Neural progenitor cell (in vitro differentiated cells): ENCODE measurements at regions not wholly inside any gene's neighbourhood (a gene's known extent, or its start where the extent isn't known, plus 50 kb on each side); places are given as distances from the start of the nearest gene placed in this dataset.

ENCODE experiments used
- DNase-seq: peaks from one replicate; pipeline ENCODE4 v3.0.0-alpha.2; 2016; ENCODE audit warnings: low spot score
- H2AFZ ChIP-seq: fragments of 200-600 bp; sonication (generic); replicated peaks from 2 replicates; pipeline ENCODE4 v1.6.1; 2016; ENCODE audit warnings: antibody characterized with exemption
- H3F3A ChIP-seq: fragments of 200-600 bp; sonication (generic); 2 replicates; pipeline ENCODE4 v1.6.1; 2016; ENCODE audit warnings: antibody characterized with exemption, low read depth
- H3K27ac ChIP-seq: fragments of 200-600 bp; sonication (generic); 2 replicates; pipeline ENCODE4 v1.5.1; 2016; ENCODE audit warnings: mild to moderate bottlenecking
- H3K27me3 ChIP-seq: fragments of 200-600 bp; sonication (generic); 2 replicates; pipeline ENCODE4 v1.6.1; 2016; ENCODE audit warnings: mild to moderate bottlenecking, moderate library complexity
- H3K36me3 ChIP-seq: fragments of 200-600 bp; sonication (generic); 2 replicates; pipeline ENCODE4 v1.5.1; 2016
- H3K4me1 ChIP-seq: fragments of 200-600 bp; sonication (generic); 2 replicates; pipeline ENCODE4 v1.6.1; 2016; ENCODE audit warnings: mixed run types
- H3K4me2 ChIP-seq: fragments of 200-600 bp; sonication (generic); 2 replicates; pipeline ENCODE4 v1.6.1; 2016
- H3K4me3 ChIP-seq: fragments of 200-600 bp; sonication (generic); 2 replicates; pipeline ENCODE4 v1.5.1; 2016
- H3K79me2 ChIP-seq: fragments of 200-600 bp; sonication (generic); 2 replicates; pipeline ENCODE4 v1.6.1; 2016; ENCODE audit warnings: low read depth
- H3K9ac ChIP-seq: fragments of 200-600 bp; sonication (generic); 2 replicates; pipeline ENCODE4 v1.6.1; 2016
- H3K9me3 ChIP-seq: fragments of 200-600 bp; sonication (generic); 2 replicates; pipeline ENCODE4 v1.5.1; 2016; ENCODE audit warnings: low read depth
- H4K20me1 ChIP-seq: fragments of 200-600 bp; sonication (generic); 2 replicates; pipeline ENCODE4 v1.6.1; 2016; ENCODE audit warnings: low read depth
- H3K27ac Mint-ChIP-seq: 3 replicates; pipeline ENCODE4 v1.8.0; 2021; ENCODE audit warnings: mixed read lengths
- H3K27me3 Mint-ChIP-seq: 2 replicates; pipeline ENCODE4 v1.8.0; 2022; ENCODE audit warnings: low read depth, mild to moderate bottlenecking, inconsistent platforms, moderate library complexity, mixed read lengths; ENCODE audit not compliant: insufficient read depth
- H3K36me3 Mint-ChIP-seq: 3 replicates; pipeline ENCODE4 v1.8.0; 2021; ENCODE audit warnings: mixed read lengths
- H3K4me1 Mint-ChIP-seq: 3 replicates; pipeline ENCODE4 v1.8.0; 2021; ENCODE audit warnings: mixed read lengths
- H3K4me3 Mint-ChIP-seq: 3 replicates; pipeline ENCODE4 v1.8.0; 2021; ENCODE audit warnings: mild to moderate bottlenecking, moderate library complexity, mixed read lengths
- H3K9me3 Mint-ChIP-seq: 3 replicates; pipeline ENCODE4 v1.8.0; 2020; ENCODE audit warnings: mixed read lengths
- CTCF ChIP-seq: fragments of 200-600 bp; sonication (generic); IDR thresholded peaks from 2 replicates; pipeline ENCODE4 v1.5.1; 2017; ENCODE audit warnings: antibody characterized with exemption, mild to moderate bottlenecking
- EZH2 ChIP-seq: fragments of 200-600 bp; sonication (generic); IDR thresholded peaks from 2 replicates; pipeline ENCODE4 v1.6.1; 2017; ENCODE audit warnings: antibody characterized with exemption, mild to moderate bottlenecking, moderate library complexity
- EZH2phosphoT487 ChIP-seq: fragments of 200-600 bp; sonication (generic); IDR thresholded peaks from 2 replicates; pipeline ENCODE4 v1.6.1; 2017; ENCODE audit warnings: antibody characterized with exemption

DNA sequence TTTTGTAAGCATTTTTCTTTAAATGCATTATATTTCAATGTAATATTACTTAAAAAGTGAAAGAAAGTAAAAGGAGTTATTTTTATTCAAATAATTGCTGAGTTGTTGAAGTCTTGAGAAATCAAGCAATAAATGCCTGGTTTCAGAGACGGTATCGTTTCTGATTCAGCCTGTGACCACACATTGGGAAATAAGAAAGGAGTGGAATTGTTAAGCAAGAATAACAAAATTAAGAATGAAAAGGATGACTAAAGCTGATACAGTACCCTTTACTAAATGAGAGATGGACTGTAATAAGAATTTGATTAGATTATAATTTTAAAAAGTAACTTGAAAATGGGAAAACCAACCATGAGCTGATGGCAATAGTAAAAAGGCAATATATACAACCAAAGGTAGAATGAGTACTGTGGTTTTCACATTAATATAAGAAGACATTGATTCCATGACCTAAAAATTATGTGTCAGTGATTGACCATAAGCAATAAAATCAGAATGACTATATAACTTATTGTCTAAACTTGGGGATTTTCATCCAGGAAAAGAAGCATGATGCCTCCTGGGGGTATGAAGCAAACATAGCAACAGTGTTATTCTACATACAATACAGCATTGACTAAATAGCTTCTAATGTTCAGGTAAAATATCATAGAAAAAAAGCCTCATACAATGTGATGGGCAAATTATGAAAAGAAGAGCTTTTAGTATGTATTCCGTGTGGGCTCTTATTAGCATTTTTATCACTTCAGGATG lies 101.9 kb upstream of the PRDM9 start:
- Mint-ChIP-seq H3K27ac (no peak overlapping the region), H3K36me3 (no peaks in the 10 kb centered on the region), H3K4me3 (no peak overlapping the region), H3K4me1 (peaks cover under 1% of the 10 kb centered on the region), H3K9me3 (no peaks in the 10 kb centered on the region), H3K27me3 (no peaks in the 10 kb centered on the region)
- no peaks in the 10 kb centered on the region for H4K20me1 ChIP-seq
- no peak for DNase-seq
- H2AFZ ChIP-seq = no peak overlapping the region
- no peak overlapping the region for H3K9ac ChIP-seq
- no peaks in the 10 kb centered on the region for H3K9me3 ChIP-seq
- H3K4me3 ChIP-seq = no peak overlapping the region
- no peaks in the 10 kb centered on the region for H3K36me3 ChIP-seq
- no peak overlapping the region for H3K4me2 ChIP-seq
- no peak overlapping the region for H3K27ac ChIP-seq
- no peaks in the 10 kb centered on the region for H3K27me3 ChIP-seq
- no peaks in the 10 kb centered on the region for H3F3A ChIP-seq
- TF ChIP-seq CTCF (no peak), EZH2 (no peak), EZH2phosphoT487 (no peak)
- no peaks in the 10 kb centered on the region for H3K79me2 ChIP-seq
- peaks cover 5% of the 10 kb centered on the region for H3K4me1 ChIP-seq

- Mint-ChIP-seq H3K9me3 (no peaks in the 10 kb centered on the region), H3K36me3 (no peaks in the 10 kb centered on the region), H3K4me3 (no peak overlapping the region), H3K4me1 (no peaks in the 10 kb centered on the region), H3K27ac (no peak overlapping the region), H3K27me3 (no peaks in the 10 kb centered on the region)
- Histone ChIP-seq H3K9ac (no peak overlapping the region), H3K4me1 (peaks cover 5% of the 10 kb centered on the region), H3K4me3 (no peak overlapping the region), H3K79me2 (no peaks in the 10 kb centered on the region), H3K36me3 (no peaks in the 10 kb centered on the region), H3F3A (no peaks in the 10 kb centered on the region), H2AFZ (no peak overlapping the region), H3K4me2 (no peak overlapping the region), H4K20me1 (no peaks in the 10 kb centered on the region), H3K27me3 (no peaks in the 10 kb centered on the region), H3K27ac (no peak overlapping the region), H3K9me3 (no peaks in the 10 kb centered on the region)
- no peak for DNase-seq
- TF ChIP-seq EZH2 (no peak), CTCF (no peak), EZH2phosphoT487 (no peak)
Measured at GRCh38 chr5:23402585-23402984, 104.8 kb upstream of the PRDM9 start.

- no peaks in the 10 kb centered on the region for H3K36me3 Mint-ChIP-seq
- H3K4me1 ChIP-seq = peaks cover 5% of the 10 kb centered on the region
- no peaks in the 10 kb centered on the region for H3K9me3 ChIP-seq
- H3F3A ChIP-seq = no peaks in the 10 kb centered on the region
- no peak for TF ChIP-seq EZH2phosphoT487
- no peak for TF ChIP-seq CTCF
- TF ChIP-seq EZH2 = no peak
- no peaks in the 10 kb centered on the region for H4K20me1 ChIP-seq
- no peak overlapping the region for H3K4me3 Mint-ChIP-seq
- no peaks in the 10 kb centered on the region for H3K27me3 ChIP-seq
- H3K27ac ChIP-seq = no peak overlapping the region
- DNase-seq = no peak
- H3K27me3 Mint-ChIP-seq = no peaks in the 10 kb centered on the region
- no peak overlapping the region for H2AFZ ChIP-seq
- H3K79me2 ChIP-seq = no peaks in the 10 kb centered on the region
- no peaks in the 10 kb centered on the region for H3K36me3 ChIP-seq
- H3K27ac Mint-ChIP-seq = no peak overlapping the region
- no peak overlapping the region for H3K9ac ChIP-seq
- H3K4me3 ChIP-seq = no peak overlapping the region
- H3K4me2 ChIP-seq = no peak overlapping the region
- no peaks in the 10 kb centered on the region for H3K4me1 Mint-ChIP-seq
- no peaks in the 10 kb centered on the region for H3K9me3 Mint-ChIP-seq
Measured at GRCh38 chr5:23400951-23401350, 106.5 kb upstream of the PRDM9 start.
